HG03139 (cell line): ENCODE measurements at regions not wholly inside any gene's neighbourhood (a gene's known extent, or its start where the extent isn't known, plus 50 kb on each side); places are given as distances from the start of the nearest gene placed in this dataset.
"Not testable (repeated sequence)": the region's sequence is repeated elsewhere in the genome, so short reads cannot be mapped to it uniquely, and the experiment has no call there.

Experiments used
- ATAC-seq: cut with Tn5 transposase; IDR thresholded peaks from one replicate; pipeline ENCODE4 v1.9.1; 2021; ENCODE audit not compliant: unreplicated experiment

DNA sequence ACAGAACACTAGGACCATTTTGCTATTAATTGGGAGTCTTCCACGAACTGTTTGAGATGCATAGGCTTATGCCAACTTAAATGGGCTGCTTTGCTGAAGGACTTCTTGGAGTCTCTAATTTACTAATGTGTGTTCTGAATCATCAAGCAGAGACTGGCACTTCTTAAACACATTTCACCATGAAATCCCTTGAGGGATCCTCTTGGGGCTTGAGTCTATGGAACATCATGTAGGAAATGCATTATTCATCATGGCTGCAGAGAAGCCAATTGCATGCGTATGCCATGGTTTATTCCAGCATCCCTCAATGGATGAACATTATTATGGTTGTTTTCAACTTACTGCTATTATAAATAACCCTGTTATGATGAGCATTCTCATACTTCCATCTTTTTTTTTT lies 73.4 kb downstream of the FGD2 start:
- no peak for ATAC-seq

DNA sequence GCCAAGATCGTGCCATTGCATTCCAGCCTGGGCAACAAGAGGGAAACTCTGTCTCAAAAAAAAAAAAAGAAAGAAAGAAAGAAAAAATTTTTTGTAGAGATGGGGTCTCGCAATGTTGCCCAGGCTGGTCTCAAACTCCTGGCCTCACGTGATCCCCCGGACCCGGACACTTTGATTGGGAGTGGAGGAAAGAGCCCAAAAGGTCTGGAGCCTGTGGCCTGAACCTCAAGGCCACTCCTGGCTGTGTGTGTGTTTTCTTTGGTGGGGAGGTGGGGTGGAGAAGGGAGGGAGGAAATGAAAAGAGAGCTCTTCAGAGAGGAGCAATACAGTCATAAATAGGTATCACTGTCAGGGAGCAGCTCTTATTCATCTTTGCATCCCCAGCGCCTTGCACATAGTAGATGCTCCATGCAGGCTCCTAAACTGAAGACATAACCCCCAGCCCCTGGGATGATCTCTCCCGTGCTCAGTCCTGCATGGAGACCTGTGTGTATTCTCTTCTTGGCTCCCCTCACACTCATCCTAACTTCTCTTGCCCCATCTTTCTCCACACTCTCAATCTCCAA lies 75.7 kb downstream of the FGD2 start:
- no peak for ATAC-seq

DNA sequence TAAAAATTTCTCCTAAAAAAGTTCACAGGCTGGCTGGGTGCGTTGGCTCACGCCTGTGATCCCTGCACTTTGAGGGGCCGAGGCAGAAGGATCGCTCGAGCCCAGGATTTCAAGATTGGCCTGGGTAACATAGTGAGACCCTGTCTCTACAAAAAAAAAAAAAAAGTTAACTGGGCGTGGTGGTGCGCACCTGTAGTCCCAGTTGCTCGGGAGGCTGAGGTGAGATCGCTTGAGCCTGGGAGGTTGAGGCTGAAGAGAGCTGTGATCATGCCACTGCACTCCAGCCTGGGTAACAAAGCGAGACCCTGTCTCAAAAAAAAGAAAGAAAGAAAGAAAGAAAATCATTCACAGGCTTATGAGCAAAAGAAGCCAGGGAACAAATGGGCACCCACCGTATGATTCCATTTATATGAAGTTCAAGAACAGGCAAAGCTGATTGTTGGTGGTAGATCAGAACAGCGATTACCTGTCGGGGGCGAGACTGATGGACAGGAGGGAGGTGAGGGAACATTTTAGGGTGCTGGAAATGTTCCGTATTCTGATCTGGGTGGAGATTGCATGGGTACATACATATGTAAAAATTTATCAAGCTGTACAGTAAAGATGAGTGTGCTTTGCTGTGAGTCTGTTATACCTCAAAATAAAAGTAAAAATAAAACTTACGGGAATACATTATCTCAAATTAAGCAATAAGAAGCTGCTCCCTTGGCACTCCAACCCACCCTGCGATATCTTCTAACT lies 77.1 kb downstream of the FGD2 start:
- no peak for ATAC-seq

GRCh38 chr6:37083243-37084138 lies 78.0 kb downstream of the FGD2 start:
- no peak for ATAC-seq

- ATAC-seq, result not testable (repeated sequence)
These were observed 79.2 kb downstream of the FGD2 start for GRCh38 chr6:37084665-37085064.

DNA sequence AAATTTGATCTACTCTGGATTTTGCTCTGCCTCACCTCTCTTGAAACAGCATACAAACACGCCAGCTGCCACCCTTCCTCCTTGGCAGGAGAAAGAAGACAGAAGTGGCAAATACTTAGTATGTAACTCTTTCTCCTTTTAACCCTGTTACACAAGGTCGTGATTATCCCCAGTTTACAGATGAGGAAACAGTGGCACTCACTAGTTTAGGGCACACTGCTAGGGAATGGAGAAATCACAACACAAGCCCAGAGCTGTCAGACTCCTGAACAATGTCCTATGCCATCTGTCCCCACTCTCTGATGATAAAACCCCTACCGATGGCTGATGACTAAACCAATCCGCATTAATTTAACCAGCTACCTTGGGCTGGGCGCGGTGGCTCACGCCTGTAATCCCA lies 79.7 kb downstream of the FGD2 start:
- ATAC-seq, result no peak

- ATAC-seq, result no peak
These were observed 81.1 kb upstream of the PIM1 start for GRCh38 chr6:37088897-37089296.

DNA sequence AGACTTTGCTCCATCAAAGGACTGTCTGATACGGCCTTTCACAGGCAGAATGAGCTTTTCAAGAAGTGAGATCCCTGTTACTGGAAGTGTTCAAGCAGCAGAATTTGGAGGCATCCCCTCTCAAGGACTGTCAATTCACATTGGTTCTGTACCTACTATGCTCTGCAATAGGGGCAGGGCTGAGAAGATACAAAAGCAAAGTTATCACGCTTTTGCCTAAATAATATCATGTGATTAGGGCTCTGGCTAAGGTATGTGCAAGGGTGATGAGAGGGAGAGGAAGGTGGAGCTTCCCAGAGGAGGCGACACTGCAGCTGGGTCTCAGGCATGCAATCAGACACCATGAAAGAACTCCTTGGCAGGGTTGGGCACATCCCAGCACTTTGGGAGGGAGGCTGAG lies 80.2 kb upstream of the PIM1 start:
- no peak for ATAC-seq

DNA sequence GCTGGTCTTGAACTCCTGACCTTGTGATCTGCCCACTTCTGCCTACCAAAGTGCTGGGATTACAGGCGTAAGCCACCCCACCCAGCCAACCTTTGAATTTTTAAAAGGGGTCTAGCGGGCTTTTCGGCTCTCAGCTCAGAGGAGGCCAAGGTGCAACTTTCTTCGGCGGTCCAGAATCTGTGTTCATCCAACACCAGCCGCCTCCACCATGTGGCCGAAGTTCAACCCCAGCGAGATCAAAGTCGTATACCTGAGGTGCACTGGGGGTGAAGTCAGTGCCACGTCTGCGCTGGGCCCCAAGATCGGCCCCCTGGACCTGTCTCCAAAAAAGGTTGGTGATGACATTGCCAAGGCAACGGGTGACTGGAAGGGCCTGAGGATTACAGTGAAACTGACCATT lies 78.8 kb upstream of the PIM1 start:
- ATAC-seq, result not testable (repeated sequence)

DNA sequence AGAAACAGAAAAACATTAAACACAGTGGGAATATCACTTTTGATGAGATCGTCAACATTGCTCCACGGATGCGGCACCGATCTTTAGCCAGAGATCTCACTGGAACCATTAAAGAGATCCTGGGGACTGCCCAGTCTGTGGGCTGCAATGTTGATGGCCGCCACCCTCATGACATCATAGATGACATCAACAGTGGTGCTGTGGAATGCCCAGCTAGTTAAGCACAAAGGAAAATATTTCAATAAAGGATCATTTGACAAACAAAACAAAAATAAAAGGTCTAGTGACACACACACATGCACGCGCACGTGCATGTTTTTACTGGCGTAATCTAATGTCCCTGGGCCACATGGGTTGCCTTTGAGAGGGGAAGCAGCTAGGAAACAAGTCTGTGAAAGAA lies 78.4 kb upstream of the PIM1 start:
- not testable (repeated sequence) for ATAC-seq

- no peak for ATAC-seq
These were observed 76.8 kb upstream of the PIM1 start for GRCh38 chr6:37092923-37093727.

- ATAC-seq, result no peak
These were observed 76.3 kb upstream of the PIM1 start for GRCh38 chr6:37093728-37094069.

DNA sequence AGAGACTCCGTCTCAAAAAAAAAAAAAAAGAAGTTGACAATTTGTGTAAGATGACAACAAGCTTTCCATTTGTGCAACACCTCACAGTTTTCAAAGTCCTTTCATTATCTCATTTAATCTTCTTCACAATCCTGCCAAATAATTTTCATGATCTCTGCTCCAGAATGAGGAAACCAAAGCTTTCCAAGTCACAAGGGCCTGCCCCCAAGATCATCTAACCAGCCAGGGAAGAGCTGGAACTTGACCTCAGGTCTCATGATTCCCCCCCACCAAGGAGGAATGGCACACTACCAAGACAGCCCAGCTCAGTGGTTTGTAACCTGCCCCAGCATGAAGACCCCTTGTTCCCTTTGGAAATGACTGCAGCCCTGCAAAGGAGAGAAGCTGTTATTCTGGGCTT lies 74.0 kb upstream of the PIM1 start:
- no peak for ATAC-seq

DNA sequence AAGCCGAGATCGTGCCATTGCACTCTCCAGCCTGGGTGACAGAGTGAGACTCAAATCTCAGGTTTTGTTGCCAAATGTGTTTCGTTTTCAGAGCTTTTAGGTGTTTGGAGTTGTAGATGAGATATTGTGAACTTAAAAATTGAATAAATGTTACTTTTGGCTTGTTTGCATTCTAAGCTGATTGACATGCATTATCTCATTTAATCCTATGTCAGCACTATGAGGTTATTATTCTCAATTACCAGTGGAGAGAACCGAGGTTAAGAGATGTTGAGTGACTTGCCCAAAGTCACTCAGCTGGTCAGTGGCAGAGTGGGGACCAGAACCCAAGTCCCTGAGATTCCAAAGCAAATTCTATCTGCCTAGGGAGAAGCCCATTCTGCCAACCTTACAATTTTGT lies 72.6 kb upstream of the PIM1 start:
- no peak for ATAC-seq

- no peak for ATAC-seq
These were observed 70.5 kb upstream of the PIM1 start for GRCh38 chr6:37099442-37099841.

- no peak for ATAC-seq
These were observed 69.2 kb upstream of the PIM1 start for GRCh38 chr6:37100745-37101144.

- no peak for ATAC-seq
These were observed 68.0 kb upstream of the PIM1 start for GRCh38 chr6:37101991-37102298.

DNA sequence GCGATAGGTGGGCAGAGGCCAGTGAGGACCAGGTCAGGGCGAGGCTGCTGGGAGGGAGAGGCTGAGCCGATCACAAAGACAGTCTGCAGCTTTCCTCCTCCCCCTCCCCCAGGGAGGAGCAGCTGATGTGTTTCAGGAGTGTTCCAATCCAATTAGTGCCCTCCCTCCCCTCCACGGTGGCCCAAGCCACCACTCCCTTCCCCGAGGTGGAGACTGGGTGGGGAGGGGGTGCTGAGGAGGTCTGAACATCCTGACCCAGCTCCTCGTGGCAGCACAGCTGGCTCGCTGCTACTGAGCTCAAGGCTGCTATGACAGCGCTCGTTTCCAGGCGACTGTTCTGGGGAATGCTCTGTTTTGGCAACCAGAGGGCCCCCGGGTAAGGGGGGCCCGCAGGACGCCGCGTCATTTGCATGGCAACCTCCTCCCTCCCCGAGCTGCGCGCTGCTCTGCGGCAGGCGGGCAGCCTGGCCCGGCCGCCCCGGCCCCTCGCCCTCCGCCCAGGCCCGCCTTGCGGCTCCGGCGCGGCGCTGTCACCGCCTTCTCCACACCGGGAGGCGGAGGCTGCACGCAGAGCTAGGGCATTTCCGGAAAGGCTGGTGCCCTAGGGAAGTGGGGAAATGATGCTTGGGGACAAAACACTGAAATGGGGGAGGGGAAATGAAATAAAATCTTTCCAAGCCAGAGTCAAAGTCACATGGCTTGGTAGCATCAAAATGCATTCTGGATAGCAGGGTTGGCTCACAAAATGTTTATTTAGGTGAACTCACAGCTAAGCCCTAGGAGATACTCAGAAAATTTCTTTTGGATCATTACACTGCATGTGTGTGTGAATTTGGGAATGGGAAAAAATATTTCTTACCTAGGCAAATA lies 67.4 kb upstream of the PIM1 start:
- peak; percentile 70 for ATAC-seq

DNA sequence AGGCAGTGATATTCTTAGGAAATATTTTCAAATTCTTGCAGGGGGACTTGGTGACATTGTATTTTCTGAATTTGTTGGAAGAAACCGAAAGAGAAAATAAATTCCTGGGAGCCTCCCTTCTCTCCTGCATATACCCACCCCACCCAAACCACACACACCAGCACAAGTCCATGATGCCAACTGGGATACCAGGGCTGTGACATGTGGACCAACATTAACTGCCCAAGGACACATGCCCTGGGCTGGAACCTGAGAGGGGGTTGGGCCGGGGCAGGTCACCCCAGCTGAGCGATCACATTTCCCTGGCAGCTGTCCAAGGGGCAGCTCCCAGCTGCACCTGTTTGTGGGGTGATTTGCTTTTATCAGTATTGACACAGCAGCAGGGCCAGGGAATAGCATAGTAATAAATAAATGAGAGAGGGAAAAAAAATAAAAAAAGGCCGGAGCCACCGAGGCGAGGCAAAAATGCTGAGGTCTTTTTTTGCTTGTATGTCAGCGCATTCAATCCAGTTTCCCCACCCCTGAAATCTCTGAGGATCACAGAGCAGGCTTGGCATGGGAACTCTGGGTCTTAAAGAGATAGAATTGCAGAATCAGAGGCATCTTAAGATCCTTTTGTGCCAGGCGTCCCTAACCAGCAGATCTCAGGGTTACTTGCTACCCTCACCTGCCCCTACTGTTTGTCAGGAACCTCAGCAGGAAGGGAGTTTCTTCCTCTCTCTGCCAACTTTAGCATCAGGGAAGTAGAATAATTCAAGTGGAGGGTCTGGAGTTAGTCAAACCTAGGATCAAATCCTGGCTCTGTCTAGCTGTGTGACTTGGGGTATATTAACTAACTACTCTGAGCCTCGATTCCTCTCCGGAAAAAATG lies 66.5 kb upstream of the PIM1 start:
- ATAC-seq, result no peak

DNA sequence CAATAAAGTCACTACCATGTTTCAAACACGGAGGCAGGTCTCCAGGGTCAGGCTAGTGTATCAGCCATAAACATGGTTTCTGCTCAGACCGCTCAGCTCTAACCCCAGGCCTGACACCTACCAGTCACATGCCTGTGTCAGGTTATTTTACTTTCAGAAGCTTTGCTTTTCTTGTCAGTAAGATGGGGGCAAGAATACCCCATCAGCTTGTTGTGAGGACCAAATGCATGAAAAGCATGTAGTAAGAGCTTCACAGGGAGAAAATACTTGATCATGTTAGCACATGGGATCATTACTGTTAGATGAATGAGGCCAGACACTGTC lies 65.2 kb upstream of the PIM1 start:
- ATAC-seq, result no peak
